ENCODE measurements at regions not wholly inside any gene's neighbourhood (a gene's known extent, or its start where the extent isn't known, plus 50 kb on each side); places are given as distances from the start of the nearest gene placed in this dataset.

DNA sequence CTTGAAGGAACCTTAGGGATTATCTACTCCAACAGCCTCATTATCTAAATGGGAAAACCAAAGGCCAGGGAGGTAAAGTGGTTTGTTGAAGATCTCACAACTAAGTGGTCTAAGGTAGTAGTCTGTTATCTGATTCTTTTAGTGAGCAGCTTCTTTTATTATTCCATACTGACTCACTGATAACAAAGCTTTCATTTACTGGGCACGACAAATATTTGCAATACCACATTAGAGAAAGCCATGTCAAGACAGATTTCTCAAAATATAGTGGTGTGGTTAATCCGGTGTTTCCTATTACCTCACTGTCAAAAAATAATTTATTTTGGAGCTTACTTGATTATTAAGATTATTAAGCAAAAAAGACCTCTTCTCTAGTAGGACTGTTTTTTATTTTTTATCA lies 369.1 kb downstream of the S1PR1 start:
- TF ChIP-seq TARDBP (IDR thresholded peaks at IDR 0.05) (no peak), SUZ12 (IDR thresholded peaks at IDR 0.05) (no peak), CTBP1 (IDR thresholded peaks at IDR 0.05; ENCODE audit: borderline replicate concordance) (no peak)
